ENCODE measurements at regions not wholly inside any gene's neighbourhood (a gene's known extent, or its start where the extent isn't known, plus 50 kb on each side); places are given as distances from the start of the nearest gene placed in this dataset.
"Not testable (repeated sequence)": the region's sequence is repeated elsewhere in the genome, so short reads cannot be mapped to it uniquely, and the experiment has no call there.

DNA sequence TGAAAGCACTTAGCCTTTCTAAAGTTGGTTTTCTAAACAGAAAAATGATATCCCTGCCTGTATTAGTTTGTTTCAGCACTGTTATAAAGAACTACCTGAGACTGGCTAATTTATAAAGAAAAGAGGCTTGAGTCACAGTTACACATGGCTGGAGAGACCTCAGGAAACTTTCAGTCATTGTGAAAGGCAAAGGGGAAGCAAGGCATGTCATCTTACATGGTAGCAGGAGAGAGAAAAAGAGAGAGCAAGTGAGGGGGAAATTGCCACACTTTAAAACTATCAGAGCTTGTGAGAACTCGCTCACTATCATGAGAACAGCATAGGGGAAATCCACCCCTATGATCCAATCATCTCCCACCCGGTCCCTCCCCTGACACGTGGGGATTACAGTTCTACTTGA, 64.9 kb downstream of the FAM170A start:
- DNase-seq (ENCODE audit: low spot score) = no peak

DNA sequence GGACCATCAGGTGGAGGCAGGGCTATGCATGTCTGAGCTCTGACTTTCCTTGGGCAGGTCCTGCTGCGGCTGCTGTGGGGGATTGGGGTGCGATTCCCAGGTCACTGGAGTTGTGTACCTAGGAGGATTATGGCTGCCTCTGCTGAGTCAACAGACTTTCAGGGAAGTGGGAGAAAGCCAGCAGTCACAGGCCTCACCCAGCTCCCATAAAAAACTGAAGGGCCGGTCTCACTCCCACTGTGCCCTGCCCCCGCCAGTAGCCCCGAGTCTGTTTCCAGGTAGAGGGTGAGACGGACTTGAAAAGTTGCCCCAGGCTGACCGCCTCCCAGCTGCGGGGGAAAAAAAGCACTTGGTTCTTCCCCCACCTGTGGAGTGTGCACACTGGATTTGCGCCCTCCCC, 76.7 kb downstream of the FAM170A start:
- DNase-seq (ENCODE audit: low spot score) = no peak

DNA sequence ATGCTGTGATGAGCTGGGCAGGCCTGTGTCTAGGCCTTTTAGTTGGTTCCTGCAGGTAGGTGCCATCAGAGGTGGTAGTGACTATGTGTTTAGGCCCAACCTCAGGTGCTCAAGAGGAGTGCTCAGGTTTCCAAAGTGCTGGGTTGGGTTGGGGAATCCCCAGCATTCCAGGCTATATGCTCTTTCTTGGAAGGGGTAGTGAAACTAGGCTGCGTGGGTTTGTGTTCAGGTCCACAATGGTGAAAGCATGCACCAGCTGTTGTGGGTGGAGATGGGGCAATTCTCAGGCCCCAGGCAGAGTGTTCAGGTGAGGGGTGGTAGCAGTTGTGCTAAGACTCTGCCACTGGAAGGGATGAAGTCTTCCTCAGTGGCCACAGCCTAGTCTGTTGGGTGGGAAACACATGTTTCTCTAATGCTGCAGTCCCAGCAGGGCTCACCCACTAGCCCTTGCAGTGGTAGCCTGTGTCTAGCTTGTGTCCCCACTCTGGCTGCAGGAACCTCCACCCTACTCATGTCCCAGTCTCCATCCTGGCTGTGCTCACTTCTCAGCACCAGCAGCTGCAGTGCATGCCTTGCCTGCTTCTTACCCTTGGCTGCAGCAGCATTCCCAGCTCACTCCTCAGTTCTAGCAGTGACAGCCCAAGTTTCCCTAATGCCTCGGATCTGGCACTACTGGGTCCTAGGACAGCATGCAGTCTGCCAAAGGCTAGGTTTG, 78.9 kb downstream of the FAM170A start:
- no peak for DNase-seq (ENCODE audit: low spot score)

DNA sequence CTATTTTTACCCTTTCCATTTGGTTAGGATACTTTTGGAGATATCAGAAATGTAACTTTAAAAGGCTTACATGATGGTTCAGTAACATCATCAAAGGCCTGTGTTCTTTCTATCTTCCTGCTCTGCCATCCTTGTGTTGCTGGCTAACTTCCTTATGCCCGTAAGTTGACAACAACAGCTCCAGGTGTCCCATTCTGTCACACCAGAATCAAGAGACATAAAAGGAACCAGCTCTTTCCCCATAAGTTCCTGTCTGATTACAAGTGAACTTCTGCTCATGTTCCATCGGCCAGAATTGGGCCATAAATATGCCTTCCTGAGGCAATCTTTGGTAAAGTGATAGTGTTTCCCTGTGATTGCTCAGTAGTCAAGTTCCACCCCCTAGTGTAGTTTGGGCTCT, 92.4 kb downstream of the FAM170A start:
- no peak for DNase-seq (ENCODE audit: low spot score)

DNA sequence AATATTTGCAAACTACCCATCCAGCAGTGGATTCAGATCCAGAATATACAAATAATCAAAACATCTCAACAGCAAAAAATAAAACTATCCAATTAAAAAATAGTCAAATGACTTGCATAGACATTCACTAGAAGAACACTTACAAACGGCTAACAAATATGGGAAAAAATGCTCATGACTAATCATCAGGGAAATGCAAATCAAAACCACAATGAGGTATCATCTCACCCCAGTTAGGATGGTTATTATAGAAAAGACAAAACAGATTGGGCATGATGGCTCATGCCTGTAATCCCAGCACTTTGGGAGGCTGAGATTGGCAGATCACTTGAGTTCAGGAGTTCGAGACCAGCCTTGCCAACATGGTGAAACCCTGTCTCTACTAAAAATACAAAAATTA, 95.9 kb downstream of the FAM170A start:
- DNase-seq (ENCODE audit: low spot score) = not testable (repeated sequence)

DNA sequence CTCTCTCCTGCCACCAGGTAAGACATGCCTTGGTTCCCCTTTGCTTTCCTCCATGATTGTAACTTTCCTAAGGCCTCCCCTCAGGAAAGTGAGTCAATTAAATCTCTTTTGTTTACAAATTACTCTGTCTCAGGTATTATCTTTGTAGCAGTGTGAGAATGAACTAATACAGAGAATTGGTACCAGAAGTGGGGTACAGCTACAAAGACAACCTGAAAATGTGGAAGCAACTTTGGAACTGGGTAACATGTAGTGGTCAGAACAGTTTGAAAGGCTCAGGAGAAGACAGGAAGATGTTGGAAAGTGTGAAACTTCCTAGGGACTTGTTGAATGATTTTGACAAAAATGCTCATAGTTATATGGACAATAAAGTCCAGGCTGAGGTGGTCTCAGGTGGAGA, 97.2 kb downstream of the FAM170A start:
- no peak for DNase-seq (ENCODE audit: low spot score)

DNA sequence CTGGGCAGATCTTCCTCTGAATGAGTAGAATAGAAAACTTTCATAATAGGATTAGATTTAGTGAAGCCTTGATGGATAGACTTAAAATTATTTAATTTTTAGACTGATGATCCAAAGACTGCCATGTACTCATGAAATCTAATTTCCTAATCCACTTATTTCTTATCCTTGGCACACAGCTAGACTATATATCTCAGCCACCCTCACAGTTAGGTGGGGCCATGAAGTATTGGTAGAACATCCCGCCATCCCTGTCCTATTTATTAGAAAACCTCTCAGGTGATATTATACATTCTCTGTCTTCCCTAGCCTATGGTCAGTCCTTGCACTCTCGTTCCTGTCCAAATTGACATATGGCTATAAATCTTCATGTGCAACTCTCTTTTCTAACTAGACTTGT, 110.9 kb downstream of the FAM170A start:
- no peak for DNase-seq (ENCODE audit: low spot score)

DNA sequence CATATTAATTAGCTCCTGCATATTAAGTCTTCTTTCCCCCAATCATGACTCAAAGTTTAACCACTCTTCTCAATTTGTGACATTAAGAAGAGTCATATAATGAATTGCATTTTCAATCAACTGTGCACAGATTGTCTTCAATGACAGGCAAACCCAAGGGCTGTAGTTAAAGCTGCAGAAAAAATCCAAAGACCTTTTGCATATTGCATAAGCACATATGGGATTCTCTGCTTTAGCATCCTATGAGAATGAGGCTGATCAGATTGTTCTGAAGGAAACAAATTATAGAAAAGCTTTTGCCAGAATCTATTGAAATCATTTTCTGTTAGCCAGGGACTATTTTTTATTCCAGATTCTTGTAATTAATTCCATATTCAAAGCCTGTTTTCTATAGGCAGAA, 112.3 kb downstream of the FAM170A start:
- no peak for DNase-seq (ENCODE audit: low spot score)

DNA sequence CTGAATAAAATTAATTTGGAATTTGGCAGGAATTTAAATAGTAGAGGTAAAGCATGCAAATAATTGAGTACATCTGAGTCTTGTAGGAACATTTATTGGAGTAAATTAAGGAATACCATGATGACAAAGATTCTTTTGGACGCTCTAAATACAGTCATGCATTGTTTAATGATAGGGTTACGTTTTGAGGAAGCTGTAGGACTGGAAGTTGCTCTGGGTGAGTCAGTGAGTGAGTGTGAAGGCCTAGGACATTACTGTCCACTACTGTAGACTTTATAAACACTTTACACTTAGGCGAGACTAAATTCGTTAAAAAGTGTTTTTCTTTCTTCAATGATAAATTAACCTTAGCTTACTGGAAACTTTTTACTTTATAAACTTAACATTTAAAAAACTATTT, 113.0 kb downstream of the FAM170A start:
- DNase-seq (ENCODE audit: low spot score) = no peak

DNA sequence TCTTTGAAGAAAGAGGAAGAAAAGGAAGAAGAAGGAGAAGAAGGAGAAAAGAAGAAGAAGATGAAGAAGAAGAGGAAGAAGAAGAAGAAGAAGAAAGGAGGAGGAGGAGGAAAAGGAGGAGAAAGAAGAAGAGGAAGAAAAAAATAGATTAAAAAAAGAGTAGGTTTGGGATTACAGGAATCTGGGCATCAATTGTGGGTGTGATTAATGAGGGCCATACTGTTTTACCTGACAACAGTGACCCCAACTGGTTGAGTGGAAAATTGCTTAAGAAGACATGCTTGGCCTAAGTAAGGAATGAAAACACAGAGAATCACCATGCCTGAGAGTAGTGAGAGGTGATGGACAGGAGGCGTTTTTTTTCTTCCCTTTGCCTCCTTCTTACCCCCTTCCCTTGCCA, 114.6 kb downstream of the FAM170A start:
- DNase-seq (ENCODE audit: low spot score) = peak; percentile 46

DNA sequence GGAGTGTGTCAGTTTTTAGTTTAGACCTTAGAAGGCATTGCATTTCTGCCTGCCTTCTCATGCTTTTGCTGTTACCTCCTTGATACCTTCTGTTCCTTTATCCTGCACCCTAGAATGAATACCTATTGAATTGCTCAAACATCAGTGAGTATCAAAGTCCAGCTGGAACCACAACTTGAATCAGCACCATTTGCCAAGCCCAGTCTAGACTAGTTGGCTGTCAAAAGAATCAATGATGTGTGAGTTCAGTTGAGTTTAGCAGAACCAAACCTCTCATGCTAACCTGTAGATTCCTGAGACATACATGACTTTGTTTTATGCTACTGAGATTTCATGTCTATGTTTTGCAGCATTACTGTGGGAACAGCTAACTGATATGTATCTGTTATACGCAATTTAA, 116.6 kb downstream of the FAM170A start:
- DNase-seq (ENCODE audit: low spot score) = no peak

DNA sequence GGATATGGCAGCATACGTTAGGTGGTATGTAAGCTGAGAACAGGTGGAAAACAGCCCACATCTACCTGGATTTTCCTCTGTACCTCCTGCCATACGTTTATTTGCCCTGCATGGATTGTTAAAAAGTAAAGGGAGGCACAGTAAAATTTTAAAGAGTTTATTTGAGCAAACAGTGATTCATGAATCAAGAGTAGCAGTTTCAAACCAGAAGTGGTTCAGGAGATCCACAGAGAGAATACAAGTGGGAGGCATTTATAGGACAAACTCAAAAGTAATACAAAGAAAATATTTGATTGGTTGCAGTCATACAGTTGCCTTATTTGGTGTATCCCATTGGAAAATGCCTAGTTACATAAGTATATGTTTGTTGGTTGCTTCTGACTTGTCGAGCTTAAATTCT, 117.6 kb downstream of the FAM170A start:
- DNase-seq (ENCODE audit: low spot score) = no peak

DNA sequence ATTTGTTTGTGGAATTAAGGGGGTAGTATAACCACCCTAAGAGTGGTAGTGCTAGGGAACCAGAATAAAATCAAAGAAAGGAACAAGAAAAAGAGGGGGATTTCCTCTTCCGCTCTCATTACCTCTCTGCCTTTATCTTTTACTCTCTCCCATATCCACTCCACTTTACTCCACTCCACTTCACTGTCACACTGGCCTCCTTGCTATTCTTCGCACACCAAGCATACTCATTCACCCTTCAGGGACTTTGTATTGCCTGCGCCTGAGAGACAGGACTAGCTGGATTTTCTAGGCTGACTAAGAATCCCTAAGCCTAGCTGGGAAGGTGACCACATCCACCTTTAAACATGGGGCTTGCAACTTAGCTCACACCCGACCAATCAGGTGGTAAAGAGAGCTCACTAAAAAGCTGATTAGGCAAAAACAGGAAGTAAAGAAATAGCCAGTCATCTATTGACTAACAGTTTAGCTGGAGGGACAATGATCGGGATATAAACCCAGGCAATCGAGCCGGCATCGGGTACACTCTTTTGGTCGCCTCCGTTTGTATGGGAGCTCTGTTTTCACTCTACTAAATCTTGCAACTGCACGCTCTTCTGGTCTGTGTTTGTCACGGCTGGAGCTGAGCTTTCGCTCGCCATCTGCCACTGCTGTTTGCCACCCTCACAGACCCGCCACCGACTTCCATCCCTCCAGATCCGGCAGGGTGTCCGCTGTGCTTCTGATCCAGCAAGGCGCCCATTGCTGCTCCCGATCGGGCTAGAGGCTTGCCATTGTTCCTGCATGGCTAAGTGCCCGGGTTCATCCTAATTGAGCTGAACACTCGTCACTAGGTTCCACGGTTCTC, 121.8 kb downstream of the FAM170A start:
- DNase-seq (ENCODE audit: low spot score) = no peak

DNA sequence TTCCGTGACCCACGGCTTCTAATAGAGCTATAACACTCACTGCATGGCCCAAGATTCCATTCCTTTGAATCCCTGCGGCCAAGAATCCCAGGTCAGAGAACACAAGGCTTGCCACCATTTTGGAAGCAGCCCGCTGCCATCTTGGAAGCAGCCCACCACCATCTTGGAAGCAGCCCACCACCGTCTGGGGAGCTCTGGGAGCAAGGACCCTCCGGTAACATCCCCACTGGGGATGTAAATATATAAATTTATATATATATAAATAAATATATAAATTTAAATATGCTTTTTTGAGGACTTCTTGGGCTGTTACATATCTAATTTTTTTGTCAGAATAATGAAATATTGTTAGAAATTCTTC, 122.4 kb downstream of the FAM170A start:
- DNase-seq (ENCODE audit: low spot score) = no peak

DNA sequence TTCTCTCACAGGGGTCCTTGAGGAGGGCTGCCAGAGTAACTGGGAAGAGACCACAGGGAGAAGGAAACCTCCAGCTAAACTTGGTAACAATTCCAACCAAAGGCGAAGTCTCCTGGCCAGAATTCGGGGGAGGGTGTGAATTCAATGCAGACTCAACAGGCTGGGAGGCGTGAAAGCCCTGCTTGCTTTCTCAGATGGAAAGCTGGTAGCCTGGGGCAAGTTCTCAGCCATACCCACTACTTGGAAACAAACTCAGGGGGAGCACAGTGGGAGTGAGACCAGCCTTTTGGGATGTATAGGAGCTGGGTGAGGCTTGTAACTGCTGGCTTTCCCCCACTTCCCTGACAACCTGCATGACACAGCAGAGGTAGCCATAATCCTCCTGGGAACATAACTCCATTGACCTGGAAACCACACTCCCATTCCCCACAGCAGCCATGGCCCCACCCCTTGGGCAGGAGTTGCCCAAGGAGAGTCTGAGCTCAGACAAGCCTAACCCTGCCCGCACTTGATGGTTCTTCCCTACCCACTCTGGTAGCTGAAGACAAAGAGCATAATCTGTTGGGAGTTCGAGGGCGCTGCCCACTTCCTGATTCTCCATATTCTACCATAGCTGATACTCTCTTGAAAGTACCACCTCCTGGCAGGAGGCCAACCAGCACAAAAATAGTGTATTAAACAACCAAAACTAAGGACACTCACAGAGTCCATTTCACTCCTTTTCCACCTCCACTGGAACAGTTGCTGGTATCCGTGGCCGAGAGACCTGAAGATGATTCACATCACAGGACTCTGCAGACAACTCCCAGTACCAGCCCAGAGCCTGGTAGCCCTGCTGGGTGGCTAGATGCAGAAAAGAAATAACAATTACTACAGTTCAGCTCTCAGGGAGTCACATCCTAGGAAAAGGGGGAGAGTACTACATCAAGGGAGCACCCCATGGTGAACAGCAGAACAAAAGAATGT, 123.8 kb downstream of the FAM170A start:
- DNase-seq (ENCODE audit: low spot score) = no peak

DNA sequence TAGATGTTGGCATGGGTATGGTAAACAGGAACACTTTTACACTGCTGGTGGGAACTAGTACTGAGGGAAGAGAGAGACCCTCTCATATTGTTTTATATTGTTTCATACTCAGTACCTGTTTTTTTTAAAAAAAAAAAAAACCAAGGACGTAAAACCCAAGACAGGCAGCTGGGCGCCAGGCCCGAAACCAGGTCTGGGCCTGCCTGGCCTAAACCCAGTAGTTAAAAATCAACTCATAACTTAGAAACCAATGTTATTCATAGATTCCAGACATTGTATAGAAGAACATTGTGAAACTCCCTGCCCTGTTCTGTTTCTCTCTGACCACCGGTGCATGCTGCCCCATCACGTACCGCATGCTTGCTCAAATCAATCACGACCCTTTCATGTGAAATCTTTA, 125.5 kb downstream of the FAM170A start:
- DNase-seq (ENCODE audit: low spot score) = not testable (repeated sequence)

DNA sequence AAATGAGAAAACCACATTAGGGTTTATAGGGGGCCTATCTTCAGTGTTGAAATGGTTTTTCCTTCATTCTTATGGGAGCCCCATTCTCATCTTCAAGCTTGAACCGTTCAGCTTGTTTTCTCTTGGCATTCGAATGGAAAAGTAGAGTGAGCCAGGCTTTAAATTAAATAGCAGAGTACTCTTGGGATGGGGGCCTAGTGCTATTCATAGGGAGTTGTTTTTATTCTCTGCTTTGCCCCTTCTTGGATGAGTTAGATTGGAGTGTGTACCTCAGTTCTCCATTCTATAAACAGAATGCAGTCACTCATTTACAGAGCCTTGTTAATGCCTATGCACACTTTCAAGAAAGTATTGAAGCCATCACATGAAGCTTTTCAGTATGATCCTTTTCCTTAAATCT, 127.9 kb downstream of the FAM170A start:
- no peak for DNase-seq (ENCODE audit: low spot score)

DNA sequence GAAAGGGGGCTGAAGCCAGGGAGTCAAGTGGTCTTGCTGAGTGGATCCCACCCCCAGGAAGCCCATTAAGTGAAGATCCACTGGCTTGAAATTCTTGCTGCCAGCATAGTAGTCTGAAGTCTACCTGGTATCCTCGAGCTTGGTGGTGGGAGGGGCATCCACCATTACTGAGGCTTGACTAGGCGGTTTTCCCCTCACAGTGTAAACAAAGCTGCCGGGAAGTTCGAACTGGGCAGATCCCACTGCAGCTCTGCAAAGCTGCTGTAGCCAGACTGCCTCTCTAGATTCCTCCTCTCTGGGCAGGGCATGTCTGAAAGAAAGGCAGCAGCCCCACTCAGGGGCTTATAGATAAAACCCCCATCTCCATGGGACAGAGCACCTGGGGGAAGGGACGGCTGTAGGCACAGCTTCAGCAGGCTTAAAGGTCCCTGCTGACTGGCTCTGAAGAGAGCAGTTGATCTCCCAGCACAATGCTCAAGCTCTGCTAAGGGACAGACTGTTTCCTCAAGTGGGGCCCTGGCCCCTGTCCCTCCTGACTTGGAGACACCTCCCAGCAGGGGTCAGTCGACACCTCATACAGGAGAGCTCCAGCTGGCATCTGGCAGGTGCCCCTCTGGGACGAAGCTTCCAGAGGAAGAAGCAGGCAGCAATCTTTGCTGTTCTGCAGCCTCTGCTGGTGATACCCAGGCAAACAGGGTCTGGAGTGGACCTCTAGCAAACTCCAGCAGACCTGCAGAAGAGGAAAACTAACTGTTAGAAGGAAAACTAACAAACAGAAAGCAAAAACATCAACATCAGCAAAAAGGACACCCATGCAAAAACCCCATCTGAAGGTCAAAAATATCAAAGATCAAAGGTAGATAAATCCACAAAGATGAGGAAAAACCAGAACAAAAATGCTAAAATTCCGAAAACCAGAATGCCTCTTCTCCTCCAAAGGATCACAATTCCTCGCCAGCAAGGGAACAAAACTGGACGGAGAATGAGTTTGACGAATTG, 140.6 kb downstream of the FAM170A start:
- DNase-seq (ENCODE audit: low spot score) = not testable (repeated sequence)

DNA sequence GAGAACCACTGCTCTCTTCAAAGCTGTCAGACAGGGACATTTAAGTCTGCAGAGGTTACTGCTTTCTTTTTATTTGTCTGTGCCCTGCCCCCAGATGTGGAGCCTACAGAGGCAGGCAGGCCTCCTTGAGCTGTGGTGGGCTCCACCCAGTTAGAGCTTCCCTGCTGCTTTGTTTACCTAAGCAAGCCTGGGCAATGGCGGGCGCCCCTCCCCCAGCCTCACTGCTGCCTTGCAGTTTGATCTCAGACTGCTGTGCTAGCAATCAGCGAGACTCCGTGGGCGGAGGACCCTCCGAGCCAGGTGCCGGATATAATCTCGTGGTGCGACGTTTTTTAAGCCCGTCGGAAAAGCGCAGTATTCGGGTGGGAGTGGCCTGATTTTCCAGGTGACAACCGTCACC, 150.8 kb downstream of the FAM170A start:
- DNase-seq (ENCODE audit: low spot score) = not testable (repeated sequence)

DNA sequence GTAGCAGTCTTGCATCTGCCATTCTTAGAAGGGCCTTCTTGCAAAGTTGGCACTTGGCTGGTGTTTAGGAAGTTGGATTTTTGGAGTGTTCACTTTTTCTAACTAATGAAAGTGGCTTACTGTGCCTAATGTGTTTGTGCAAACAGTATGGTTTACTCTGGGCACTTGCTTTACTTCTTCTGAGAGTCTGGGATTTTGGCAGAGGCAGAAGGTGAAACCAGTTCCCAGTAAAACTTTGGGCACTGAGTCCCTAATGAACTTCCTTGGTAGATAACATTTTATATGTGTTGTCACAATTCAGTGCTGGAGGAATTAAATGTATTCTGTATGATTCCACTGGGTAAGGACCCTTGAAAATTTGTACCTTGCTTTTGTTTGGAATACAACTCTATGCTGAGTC, 155.7 kb downstream of the FAM170A start:
- no peak for DNase-seq (ENCODE audit: low spot score)

DNA sequence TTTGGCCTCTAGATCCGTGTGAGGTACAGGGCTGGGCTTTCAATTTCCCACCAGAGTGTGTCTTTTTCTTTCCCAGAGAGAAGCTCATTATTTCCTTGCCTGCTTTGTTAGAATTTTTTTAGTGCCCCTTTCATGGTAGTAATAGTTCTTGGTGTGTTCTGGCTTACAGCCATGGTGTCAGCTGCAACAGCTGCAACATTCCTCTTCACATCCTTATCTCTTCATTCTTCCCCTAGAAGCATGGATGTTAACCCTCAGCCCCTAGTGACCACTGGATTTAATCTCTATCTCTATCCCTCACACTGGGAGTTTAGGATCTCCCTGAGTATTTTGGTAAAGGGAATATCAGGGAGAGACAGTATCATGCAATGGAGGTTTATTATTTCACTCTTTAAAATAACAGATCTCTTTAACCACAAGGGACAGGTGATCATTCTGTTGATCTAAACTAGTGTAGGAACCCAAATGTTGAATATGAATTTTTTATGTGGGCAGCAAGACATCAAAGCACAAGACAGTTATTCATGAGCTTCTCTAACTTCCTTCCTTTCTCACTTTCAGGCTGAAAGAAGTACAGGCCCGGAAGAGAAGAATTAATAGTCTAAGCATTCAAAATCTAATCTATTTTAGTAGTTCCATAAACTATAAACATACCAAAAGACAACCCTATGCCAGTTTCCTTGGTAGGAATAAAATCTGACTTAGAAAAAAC, 160.2 kb downstream of the FAM170A start:
- DNase-seq (ENCODE audit: low spot score) = no peak

Data from kidney tubule cell (primary cell).